B cell (primary cell): ENCODE measurements at regions not wholly inside any gene's neighbourhood (a gene's known extent, or its start where the extent isn't known, plus 50 kb on each side); places are given as distances from the start of the nearest gene placed in this dataset.

Experiments
- ATAC-seq: fragments of 200-7000 bp; cut with Tn5 transposase; one replicate; pipeline ENCODE4 v1.10.0; 2021; ENCODE audit warnings: low read depth, mild to moderate bottlenecking, moderate number of reproducible peaks, moderate library complexity
- CTCF ChIA-PET: fragments of 350-600 bp; sonication (Branson Sonifier 250); formaldehyde crosslinking; loops from one replicate; lab custom pipeline; 2021; ENCODE audit warnings: antibody characterized with exemption, inconsistent platforms; lab: Charles Lee
- POLR2A ChIA-PET: fragments of 350-600 bp; sonication (Branson Sonifier 250); formaldehyde crosslinking; loops from one replicate; lab custom pipeline; 2021; ENCODE audit warnings: antibody characterized with exemption; lab: Charles Lee
- DNase-seq: peaks from one replicate; pipeline ENCODE4 v3.0.0; 2013
- H2AFZ ChIP-seq: 2 replicates; pipeline ENCODE4 v1.6.1; 2012; ENCODE audit warnings: mild to moderate bottlenecking, low read depth, low read length; ENCODE audit not compliant: insufficient read depth, poor library complexity, severe bottlenecking
- H3K27ac ChIP-seq, 2 donors: 1 replicate in 1 of 2; 2 replicates in 1 of 2; pipeline ENCODE4 v1.5.1; 2012 to 2013; ENCODE audit warnings: low read length in 2 of 2, mild to moderate bottlenecking in 2 of 2, moderate library complexity in 1 of 2
- H3K27me3 ChIP-seq, 4 experiments: fragments of 200-600 bp in 1 of 4; sonication (generic) in 1 of 4; replicated peaks in 1 of 4; 1 replicate in 2 of 4; 2 replicates in 2 of 4; pipeline versions ENCODE4 v1.6.1 to v1.7.0; 2013 to 2016; ENCODE audit warnings: low read length in 3 of 4, mild to moderate bottlenecking in 2 of 4, mixed read lengths in 1 of 4, moderate library complexity in 1 of 4; ENCODE audit not compliant: insufficient read depth in 4 of 4, control insufficient read depth in 3 of 4; ENCODE audit errors: control extremely low read depth in 1 of 4
- H3K36me3 ChIP-seq, 2 experiments: replicated peaks in 1 of 2; 1 replicate in 1 of 2; 2 replicates in 1 of 2; pipeline versions ENCODE4 v1.6.1 to v1.7.1; 2013; ENCODE audit warnings: low read length in 1 of 2; ENCODE audit not compliant: insufficient read depth in 2 of 2, control insufficient read depth in 1 of 2; ENCODE audit errors: control extremely low read depth in 1 of 2, extremely low read depth in 1 of 2
- H3K4me1 ChIP-seq, 2 donors: fragments of 200-600 bp in 1 of 2; sonication (generic) in 1 of 2; 1 replicate in 1 of 2; 2 replicates in 1 of 2; pipeline versions ENCODE4 v1.5.1 to v1.6.1; 2013 to 2017; ENCODE audit warnings: low read length in 2 of 2; ENCODE audit not compliant: control insufficient read depth in 2 of 2, insufficient read depth in 2 of 2
- H3K4me2 ChIP-seq: replicated peaks from 2 replicates; pipeline ENCODE3; 2012; ENCODE audit warnings: mild to moderate bottlenecking, low read depth, low read length; ENCODE audit not compliant: poor library complexity, severe bottlenecking
- H3K4me3 ChIP-seq, 5 experiments: fragments of 200-600 bp in 1 of 5; sonication (generic) in 1 of 5; 1 replicate in 3 of 5; 2 replicates in 2 of 5; pipeline versions ENCODE4 v1.5.1 to v1.7.0; 2011 to 2016; ENCODE audit warnings: low read length in 4 of 5, mild to moderate bottlenecking in 4 of 5, low read depth in 2 of 5, control low read depth in 1 of 5, moderate library complexity in 1 of 5; ENCODE audit not compliant: insufficient read depth in 1 of 5; ENCODE audit errors: control extremely low read depth in 1 of 5, extremely low read depth in 1 of 5
- H3K79me2 ChIP-seq: fragments of 200-600 bp; sonication (generic); one replicate; pipeline ENCODE4 v1.6.0; 2016; ENCODE audit warnings: low read length; ENCODE audit not compliant: control insufficient read depth, insufficient read depth
- H3K9ac ChIP-seq: fragments of 200-600 bp; sonication (generic); 2 replicates; pipeline ENCODE4 v1.6.1; 2017; ENCODE audit warnings: mild to moderate bottlenecking, low read length, moderate library complexity
- H3K9me3 ChIP-seq, 3 donors: one replicate each; pipeline versions ENCODE4 v1.6.1 to v1.7.1; 2013; ENCODE audit warnings: low read length in 2 of 3; ENCODE audit not compliant: control insufficient read depth in 2 of 3, insufficient read depth in 1 of 3; ENCODE audit errors: control extremely low read depth in 1 of 3
- H4K20me1 ChIP-seq: 2 replicates; pipeline ENCODE4 v1.6.0; 2012; ENCODE audit warnings: mild to moderate bottlenecking, low read length; ENCODE audit not compliant: insufficient read depth, control insufficient read depth, poor library complexity, severe bottlenecking
- H3K27ac Mint-ChIP-seq: one replicate; pipeline ENCODE4 v1.8.0; 2021; ENCODE audit warnings: mixed read lengths
- H3K27me3 Mint-ChIP-seq: one replicate; pipeline ENCODE4 v1.8.0; 2021; ENCODE audit warnings: mixed read lengths
- H3K4me1 Mint-ChIP-seq: one replicate; pipeline ENCODE4 v1.8.0; 2021; ENCODE audit warnings: mixed read lengths
- H3K4me3 Mint-ChIP-seq: one replicate; pipeline ENCODE4 v1.8.0; 2021; ENCODE audit warnings: mixed read lengths
- H3K9me3 Mint-ChIP-seq: one replicate; pipeline ENCODE4 v1.8.0; 2022; ENCODE audit warnings: mixed read lengths; ENCODE audit not compliant: insufficient read depth
- EZH2 ChIP-seq: IDR thresholded peaks from 2 replicates; pipeline ENCODE4 v1.6.1; 2012; ENCODE audit warnings: borderline replicate concordance, low read depth, mild to moderate bottlenecking, moderate library complexity, low read length; ENCODE audit not compliant: insufficient read depth, poor library complexity, severe bottlenecking
- WGBS: methylation state at CpG from one replicate; pipeline ENCODE4 v1.1.5; 2013; ENCODE audit warnings: missing lambda C conversion rate; ENCODE audit not compliant: insufficient coverage; 5-methylcytosine and 5-hydroxymethylcytosine counted together
- intact Hi-C: fragments of 100-400 bp; cut with micrococcal nuclease; formaldehyde crosslinking; loops from one replicate; pipeline ENCODE4 v1.10.0; 2022
- TF ChIP-seq, protein P1 (sequence below): fragments of 200-600 bp; IDR thresholded peaks from one replicate; pipeline ENCODE4 v1.8.0; 2022; ENCODE audit warnings: antibody characterized with exemption, mild to moderate bottlenecking

- Histone ChIP-seq H3K27me3 (no peaks in the 10 kb centered on the region), H3K27ac (no peak overlapping the region), H3K4me2 (no peak overlapping the region), H4K20me1 (no peaks in the 10 kb centered on the region), H3K9ac (no peak overlapping the region), H2AFZ (no peak overlapping the region), H3K36me3 (no peaks in the 10 kb centered on the region), H3K4me1 (no peaks in the 10 kb centered on the region), H3K9me3 (peaks cover 0 to 2% (median 0%) of the 10 kb centered on the region in 3 donors), H3K79me2 (no peaks in the 10 kb centered on the region), H3K4me3 (no peak overlapping the region)
- H3K27ac Mint-ChIP-seq = no peak overlapping the region
- TF ChIP-seq, protein P1, sequence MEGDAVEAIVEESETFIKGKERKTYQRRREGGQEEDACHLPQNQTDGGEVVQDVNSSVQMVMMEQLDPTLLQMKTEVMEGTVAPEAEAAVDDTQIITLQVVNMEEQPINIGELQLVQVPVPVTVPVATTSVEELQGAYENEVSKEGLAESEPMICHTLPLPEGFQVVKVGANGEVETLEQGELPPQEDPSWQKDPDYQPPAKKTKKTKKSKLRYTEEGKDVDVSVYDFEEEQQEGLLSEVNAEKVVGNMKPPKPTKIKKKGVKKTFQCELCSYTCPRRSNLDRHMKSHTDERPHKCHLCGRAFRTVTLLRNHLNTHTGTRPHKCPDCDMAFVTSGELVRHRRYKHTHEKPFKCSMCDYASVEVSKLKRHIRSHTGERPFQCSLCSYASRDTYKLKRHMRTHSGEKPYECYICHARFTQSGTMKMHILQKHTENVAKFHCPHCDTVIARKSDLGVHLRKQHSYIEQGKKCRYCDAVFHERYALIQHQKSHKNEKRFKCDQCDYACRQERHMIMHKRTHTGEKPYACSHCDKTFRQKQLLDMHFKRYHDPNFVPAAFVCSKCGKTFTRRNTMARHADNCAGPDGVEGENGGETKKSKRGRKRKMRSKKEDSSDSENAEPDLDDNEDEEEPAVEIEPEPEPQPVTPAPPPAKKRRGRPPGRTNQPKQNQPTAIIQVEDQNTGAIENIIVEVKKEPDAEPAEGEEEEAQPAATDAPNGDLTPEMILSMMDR = no peak
- no peak for TF ChIP-seq EZH2
- intact Hi-C loops = no loop called here
- no peak for ATAC-seq
- WGBS = no CpG with 5 or more reads among the region's 1 CpG
- no peak for DNase-seq
- ChIA-PET POLR2A (no interaction called here), CTCF (interaction anchor here (0.6 kb wide), 1 partner anchor 1861 kb away, joined by 5 read pairs; no protein-coding TSS in a partner anchor)
- no peaks in the 10 kb centered on the region for H3K4me1 Mint-ChIP-seq
- H3K27me3 Mint-ChIP-seq = no peaks in the 10 kb centered on the region
- peaks cover 2% of the 10 kb centered on the region for H3K9me3 Mint-ChIP-seq
- H3K4me3 Mint-ChIP-seq = no peak overlapping the region
Measured at GRCh38 chr11:36763187-36763586, 165.2 kb upstream of the RAG2 start.

GRCh38 chr11:36757075-36757474, 159.0 kb upstream of the RAG2 start:
- no peaks in the 10 kb centered on the region for H3K79me2 ChIP-seq
- H3K27me3 Mint-ChIP-seq = peaks cover 7% of the 10 kb centered on the region
- H3K27ac ChIP-seq = no peak overlapping the region
- H3K4me3 Mint-ChIP-seq = no peak overlapping the region
- no peaks in the 10 kb centered on the region for H3K4me1 ChIP-seq
- H3K36me3 ChIP-seq = no peaks in the 10 kb centered on the region
- H3K9me3 ChIP-seq = no peaks in the 10 kb centered on the region
- peaks cover 2% of the 10 kb centered on the region for H3K9me3 Mint-ChIP-seq
- no peak overlapping the region for H3K4me3 ChIP-seq
- CTCF ChIA-PET = interaction anchor here (0.9 to 2.3 kb wide), 2 partner anchors 9 to 10 kb away, joined by 3 to 9 read pairs; no protein-coding TSS in a partner anchor
- POLR2A ChIA-PET = no interaction called here
- peaks cover 0 to 4% (median 0%) of the 10 kb centered on the region in 4 experiments for H3K27me3 ChIP-seq
- no peak overlapping the region for H3K27ac Mint-ChIP-seq
- intact Hi-C loops = no loop called here
- H2AFZ ChIP-seq = no peak overlapping the region
- H3K9ac ChIP-seq = no peak overlapping the region
- no peaks in the 10 kb centered on the region for H3K4me1 Mint-ChIP-seq
- no peak for ATAC-seq
- TF ChIP-seq EZH2 = no peak
- TF ChIP-seq, protein P1 = no peak
- H3K4me2 ChIP-seq = no peak overlapping the region
- no peaks in the 10 kb centered on the region for H4K20me1 ChIP-seq
- no peak for DNase-seq
